GM12878 (cell line): ENCODE measurements at regions not wholly inside any gene's neighbourhood (a gene's known extent, or its start where the extent isn't known, plus 50 kb on each side); places are given as distances from the start of the nearest gene placed in this dataset.

Experiments used
- ATAC-seq: fragments of 200-7000 bp; cut with Tn5 transposase; 3 replicates; pipeline ENCODE4 v1.9.1; 2020; ENCODE audit warnings: mild to moderate bottlenecking, moderate library complexity
- BruUV-seq: library from RNA; stranded (reverse); fragments of 400-500 nt; replicated peaks from 2 replicates; lab custom pipeline; 2021; lab: Mats Ljungman, UMichigan
- CTCF ChIA-PET: fragments of 300-600 bp; sonication (Branson Sonifier 250); formaldehyde crosslinking; extraction: SDS; loops from one replicate; lab custom pipeline; 2021; ENCODE audit warnings: inconsistent platforms; lab: Yijun Ruan, JAX
- POLR2A ChIA-PET: fragments of 350-600 bp; formaldehyde crosslinking; extraction: SDS; loops from one replicate; lab custom pipeline; 2021; ENCODE audit warnings: inconsistent platforms; lab: Charles Lee
- RAD21 ChIA-PET: fragments of 300-600 bp; sonication (Branson Sonifier 250); formaldehyde crosslinking; loops from one replicate; lab custom pipeline; 2023; ENCODE audit warnings: antibody characterized with exemption; ENCODE audit not compliant: unreplicated experiment; lab: Charles Lee
- SMC1A ChIA-PET: fragments of 300-600 bp; sonication (Branson Sonifier 250); formaldehyde crosslinking; loops from one replicate; lab custom pipeline; 2023; ENCODE audit not compliant: unreplicated experiment, uncharacterized antibody; lab: Charles Lee
- DNase-seq: peaks from one replicate; pipeline ENCODE4 v3.0.0-alpha.2; 2011; ENCODE audit warnings: low read depth, low spot score
- FAIRE-seq: peaks from 3 replicates; lab custom pipeline; 2011; peaks lifted over from hg19 to GRCh38; lab: Jason Lieb, UNC
- H2AFZ ChIP-seq: 2 replicates; pipeline ENCODE4 v1.6.0; 2011; ENCODE audit warnings: low read depth, low read length, control low read depth; ENCODE audit not compliant: control insufficient read depth
- H3K27ac ChIP-seq: 2 replicates; pipeline ENCODE4 v1.5.1; 2011; ENCODE audit warnings: control low read depth; ENCODE audit not compliant: control insufficient read depth, insufficient read depth
- H3K27me3 ChIP-seq, 2 experiments: replicated peaks in 1 of 2; 2 replicates each; pipeline versions ENCODE4 v1.6.0 to v1.6.1; 2011; ENCODE audit warnings: low read length in 1 of 2; ENCODE audit not compliant: control insufficient read depth in 2 of 2, insufficient read depth in 2 of 2
- H3K36me3 ChIP-seq, 2 experiments: 2 replicates each; pipeline ENCODE4 v1.5.1; 2011; ENCODE audit warnings: low read length in 1 of 2; ENCODE audit not compliant: control insufficient read depth in 2 of 2, insufficient read depth in 2 of 2
- H3K4me1 ChIP-seq: 2 replicates; pipeline ENCODE4 v1.6.1; 2011; ENCODE audit warnings: mild to moderate bottlenecking, low read length, moderate library complexity, mixed read lengths; ENCODE audit not compliant: control insufficient read depth, insufficient read depth
- H3K4me2 ChIP-seq: 2 replicates; pipeline ENCODE4 v1.6.0; 2011; ENCODE audit warnings: control low read depth; ENCODE audit not compliant: control insufficient read depth, insufficient read depth
- H3K4me3 ChIP-seq: fragments of 200-600 bp; sonication (generic); 2 replicates; pipeline ENCODE4 v1.5.1; 2016
- H3K79me2 ChIP-seq: 2 replicates; pipeline ENCODE4 v1.6.0; 2011; ENCODE audit warnings: low read length; ENCODE audit not compliant: control insufficient read depth, insufficient read depth
- H3K9ac ChIP-seq: 2 replicates; pipeline ENCODE4 v1.8.0; 2011; ENCODE audit warnings: low read length, control low read depth, mixed read lengths; ENCODE audit not compliant: control insufficient read depth, insufficient read depth
- H3K9me3 ChIP-seq: replicated peaks from 3 replicates; pipeline ENCODE4 v1.5.1; 2011; ENCODE audit warnings: mild to moderate bottlenecking, low read length; ENCODE audit not compliant: control insufficient read depth, insufficient read depth
- H4K20me1 ChIP-seq: 2 replicates; pipeline ENCODE4 v1.6.0; 2011; ENCODE audit not compliant: control insufficient read depth, insufficient read depth
- BCL11A ChIP-seq: IDR thresholded peaks from 2 replicates; pipeline ENCODE4 v1.6.1; 2011; ENCODE audit warnings: low read depth, low read length
- CBFB ChIP-seq: IDR thresholded peaks from 2 replicates; pipeline ENCODE4 v1.6.1; 2016; ENCODE audit warnings: antibody characterized with exemption, low read depth
- CBX5 ChIP-seq: sonication (generic); IDR thresholded peaks from 2 replicates; pipeline ENCODE4 v1.6.1; 2016; ENCODE audit warnings: low read depth, moderate library complexity, mild to moderate bottlenecking, inconsistent platforms
- CREM ChIP-seq: IDR thresholded peaks from 2 replicates; pipeline ENCODE4 v1.6.1; 2014; ENCODE audit warnings: antibody characterized with exemption, low read depth
- EED ChIP-seq: sonication (generic); IDR thresholded peaks from 2 replicates; pipeline ENCODE4 v1.6.1; 2016; ENCODE audit warnings: antibody characterized with exemption, low read depth
- ETV6 ChIP-seq, 2 experiments: fragments of 450-650 bp in 1 of 2; IDR thresholded peaks in 1 of 2; conservative IDR thresholded peaks in 1 of 2; 2 replicates each; pipeline ENCODE4 v1.6.1; 2014; ENCODE audit warnings: antibody characterized with exemption in 1 of 2, borderline replicate concordance in 1 of 2, low read depth in 1 of 2, mild to moderate bottlenecking in 1 of 2, moderate library complexity in 1 of 2
- HDGF ChIP-seq: fragments of 450-650 bp; IDR thresholded peaks from 2 replicates; pipeline ENCODE4 v1.6.1; 2016; ENCODE audit warnings: antibody characterized with exemption
- MEF2B ChIP-seq: fragments of 450-650 bp; IDR thresholded peaks from 2 replicates; pipeline ENCODE4 v1.6.1; 2018; ENCODE audit warnings: mild to moderate bottlenecking, moderate library complexity; ENCODE audit not compliant: partially characterized antibody, poor library complexity, severe bottlenecking
- MTA3 ChIP-seq: IDR thresholded peaks from 2 replicates; pipeline ENCODE4 v1.6.1; 2012; ENCODE audit warnings: low read length, inconsistent platforms, borderline replicate concordance
- PKNOX1 ChIP-seq: fragments of 450-650 bp; IDR thresholded peaks from 2 replicates; pipeline ENCODE4 v1.6.1; 2016; ENCODE audit warnings: mild to moderate bottlenecking
- ZBTB33 ChIP-seq: fragments of 450-650 bp; IDR thresholded peaks from 2 replicates; pipeline ENCODE4 v1.6.1; 2017; ENCODE audit warnings: mild to moderate bottlenecking
- ZBTB40 ChIP-seq: fragments of 450-650 bp; IDR thresholded peaks from 2 replicates; pipeline ENCODE4 v1.6.1; 2016; ENCODE audit warnings: mild to moderate bottlenecking, moderate library complexity, borderline replicate concordance
- WGBS: methylation state at CpG from one replicate; pipeline ENCODE4 v1.1.6; 2016; ENCODE audit warnings: low lambda C conversion rate; ENCODE audit not compliant: insufficient replicate concordance, insufficient coverage; ENCODE audit errors: missing lambda C conversion rate; 5-methylcytosine and 5-hydroxymethylcytosine counted together
- in situ Hi-C: fragments of 300-500 bp; cut with MboI; formaldehyde crosslinking; loops from 9 replicates; pipeline ENCODE4 v1.14.3; 2018; ENCODE audit warnings: mixed read lengths
- intact Hi-C: fragments of 100-400 bp; cut with micrococcal nuclease; formaldehyde crosslinking; loops from one replicate; pipeline ENCODE4 v1.14.2; 2022; ENCODE audit not compliant: unreplicated experiment
- TF ChIP-seq, protein P1 (sequence below): IDR thresholded peaks from 2 replicates; pipeline ENCODE4 v1.6.1; 2011; ENCODE audit warnings: low read depth, mild to moderate bottlenecking, low read length, moderate library complexity, borderline replicate concordance; ENCODE audit errors: extremely low read depth
- TF ChIP-seq, protein P2 (sequence below): fragments of 450-650 bp; formaldehyde crosslinking; IDR thresholded peaks from 2 replicates; pipeline ENCODE4 v1.5.0; 2022; ENCODE audit warnings: mild to moderate bottlenecking, missing genetic modification characterization

DNA sequence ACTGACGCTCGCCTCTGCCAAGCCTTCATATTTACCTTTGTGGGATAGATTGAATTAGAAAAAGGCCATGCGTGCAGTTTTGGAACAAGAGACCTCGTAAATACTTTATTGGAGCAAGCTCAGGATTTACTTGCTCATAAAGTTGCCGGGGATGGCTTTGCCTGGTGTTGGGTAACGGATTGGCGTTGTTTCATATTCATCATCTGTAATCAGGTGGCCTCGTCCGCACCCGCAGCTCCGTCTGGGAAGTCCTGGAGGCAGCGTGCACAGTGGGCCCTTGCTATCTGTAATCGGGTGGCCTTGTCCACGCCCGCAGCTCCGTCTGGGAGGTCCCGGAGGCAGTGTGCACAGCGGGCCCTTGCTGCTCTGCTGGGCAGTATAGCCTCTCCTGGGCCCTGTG lies 1209.3 kb downstream of the BRD1 start:
- RAD21 ChIA-PET, result no interaction called here
- Histone ChIP-seq H3K79me2 (no peaks in the 10 kb centered on the region), H3K27me3 (no peaks in the 10 kb centered on the region), H2AFZ (no peak overlapping the region), H3K9ac (no peak overlapping the region), H3K36me3 (no peaks in the 10 kb centered on the region), H3K4me3 (no peak overlapping the region), H3K27ac (no peak overlapping the region), H3K4me2 (no peak overlapping the region), H3K4me1 (no peaks in the 10 kb centered on the region), H4K20me1 (no peaks in the 10 kb centered on the region), H3K9me3 (no peaks in the 10 kb centered on the region; the same call in 2 of the 3 replicates)
- ATAC-seq, result no peak
- intact Hi-C loops (no loop called here), in situ Hi-C loops (no loop called here)
- FAIRE-seq, result no peak
- CTCF ChIA-PET, result no interaction called here
- SMC1A ChIA-PET, result no interaction called here
- BruUV-seq, result no TSS peak
- no peak for DNase-seq
- 69% methylated on average over 18 of the region's 18 CpGs for whole genome bisulfite sequencing
- POLR2A ChIA-PET, result no interaction called here
- no peak for TF ChIP-seq MTA3
- no peak for TF ChIP-seq EED
- TF ChIP-seq, protein P1, sequence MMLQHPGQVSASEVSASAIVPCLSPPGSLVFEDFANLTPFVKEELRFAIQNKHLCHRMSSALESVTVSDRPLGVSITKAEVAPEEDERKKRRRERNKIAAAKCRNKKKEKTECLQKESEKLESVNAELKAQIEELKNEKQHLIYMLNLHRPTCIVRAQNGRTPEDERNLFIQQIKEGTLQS, result no peak
- TF ChIP-seq CBFB, result no peak
- no peak for TF ChIP-seq CREM
- TF ChIP-seq PKNOX1, result no peak
- no peak for TF ChIP-seq ZBTB40
- TF ChIP-seq HDGF, result no peak
- no peak for TF ChIP-seq MEF2B
- TF ChIP-seq, protein P2, sequence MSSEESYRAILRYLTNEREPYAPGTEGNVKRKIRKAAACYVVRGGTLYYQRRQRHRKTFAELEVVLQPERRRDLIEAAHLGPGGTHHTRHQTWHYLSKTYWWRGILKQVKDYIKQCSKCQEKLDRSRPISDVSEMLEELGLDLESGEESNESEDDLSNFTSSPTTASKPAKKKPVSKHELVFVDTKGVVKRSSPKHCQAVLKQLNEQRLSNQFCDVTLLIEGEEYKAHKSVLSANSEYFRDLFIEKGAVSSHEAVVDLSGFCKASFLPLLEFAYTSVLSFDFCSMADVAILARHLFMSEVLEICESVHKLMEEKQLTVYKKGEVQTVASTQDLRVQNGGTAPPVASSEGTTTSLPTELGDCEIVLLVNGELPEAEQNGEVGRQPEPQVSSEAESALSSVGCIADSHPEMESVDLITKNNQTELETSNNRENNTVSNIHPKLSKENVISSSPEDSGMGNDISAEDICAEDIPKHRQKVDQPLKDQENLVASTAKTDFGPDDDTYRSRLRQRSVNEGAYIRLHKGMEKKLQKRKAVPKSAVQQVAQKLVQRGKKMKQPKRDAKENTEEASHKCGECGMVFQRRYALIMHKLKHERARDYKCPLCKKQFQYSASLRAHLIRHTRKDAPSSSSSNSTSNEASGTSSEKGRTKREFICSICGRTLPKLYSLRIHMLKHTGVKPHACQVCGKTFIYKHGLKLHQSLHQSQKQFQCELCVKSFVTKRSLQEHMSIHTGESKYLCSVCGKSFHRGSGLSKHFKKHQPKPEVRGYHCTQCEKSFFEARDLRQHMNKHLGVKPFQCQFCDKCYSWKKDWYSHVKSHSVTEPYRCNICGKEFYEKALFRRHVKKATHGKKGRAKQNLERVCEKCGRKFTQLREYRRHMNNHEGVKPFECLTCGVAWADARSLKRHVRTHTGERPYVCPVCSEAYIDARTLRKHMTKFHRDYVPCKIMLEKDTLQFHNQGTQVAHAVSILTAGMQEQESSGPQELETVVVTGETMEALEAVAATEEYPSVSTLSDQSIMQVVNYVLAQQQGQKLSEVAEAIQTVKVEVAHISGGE, result no peak
- no peak for TF ChIP-seq ZBTB33
- TF ChIP-seq BCL11A, result no peak
- TF ChIP-seq ETV6 (conservative IDR thresholded peaks at IDR 0.05 in 1 of 2, IDR thresholded peaks at IDR 0.05 in 1 of 2; ENCODE audit: borderline replicate concordance in 1 of 2, low read depth in 1 of 2), result no peak
- no peak for TF ChIP-seq CBX5
